A172 (cell line): ENCODE measurements at regions not wholly inside any gene's neighbourhood (a gene's known extent, or its start where the extent isn't known, plus 50 kb on each side); places are given as distances from the start of the nearest gene placed in this dataset.

Experiments used
- DNase-seq: peaks from one replicate; pipeline ENCODE4 v3.0.0-alpha.2; 2015; ENCODE audit warnings: low spot score

GRCh38 chr3:150022381-150023238 is 51.9 kb upstream of the PFN2 start:
- DNase-seq, result peak; percentile 72

- peak; percentile 26 for DNase-seq
Observed at GRCh38 chr3:150020527-150020926, 49.8 kb upstream of the PFN2 start.
